ENCODE measurements at regions not wholly inside any gene's neighbourhood (a gene's known extent, or its start where the extent isn't known, plus 50 kb on each side); places are given as distances from the start of the nearest gene placed in this dataset.

- no peaks in the 10 kb centered on the region for H3K27me3 ChIP-seq (ENCODE audit: control insufficient read depth in 1 of 2, insufficient read depth in 1 of 2, low read length in 2 of 2)
- H2BK15ac ChIP-seq (ENCODE audit: low read depth, poor library complexity, severe bottlenecking), result no peak overlapping the region
- no peak overlapping the region for H2AFZ ChIP-seq (ENCODE audit: low read depth, low read length)
- H3K79me1 ChIP-seq (replicated peaks; ENCODE audit: low read length, poor library complexity, severe bottlenecking), result no peaks in the 10 kb centered on the region
- H3K23ac ChIP-seq (ENCODE audit: low read length in 2 of 2), result no peak overlapping the region
- H3K36me3 ChIP-seq (ENCODE audit: control insufficient read depth in 1 of 2, insufficient read depth in 2 of 2, low read depth in 1 of 2, low read length in 2 of 2), result no peaks in the 10 kb centered on the region
- H2AK5ac ChIP-seq (ENCODE audit: low read length, severe bottlenecking), result no peak overlapping the region
- no peaks in the 10 kb centered on the region for H3K9me3 ChIP-seq (ENCODE audit: control insufficient read depth, low read length)
- H3K4me1 ChIP-seq (ENCODE audit: control insufficient read depth, insufficient read depth, low read depth, low read length), result no peaks in the 10 kb centered on the region
- H4K8ac ChIP-seq (ENCODE audit: low read length), result no peak overlapping the region
- no peak overlapping the region for H3K4me2 ChIP-seq (ENCODE audit: low read length, poor library complexity, severe bottlenecking)
- H2BK12ac ChIP-seq (ENCODE audit: low read length in 2 of 2), result no peak overlapping the region
- H3K4ac ChIP-seq (ENCODE audit: low read depth in 1 of 2, low read length in 2 of 2), result no peak overlapping the region
- no peak overlapping the region for H2BK5ac ChIP-seq (ENCODE audit: low read depth, low read length, poor library complexity, severe bottlenecking)
- no peak overlapping the region for H3K14ac ChIP-seq (ENCODE audit: low read length in 2 of 2)
- no peak overlapping the region for H3K27ac ChIP-seq (ENCODE audit: low read length, poor library complexity, severe bottlenecking)
- H2BK120ac ChIP-seq (ENCODE audit: low read depth, low read length), result no peak overlapping the region
- H4K91ac ChIP-seq (ENCODE audit: low read length), result no peak overlapping the region
- no peak overlapping the region for H3K4me3 ChIP-seq (ENCODE audit: insufficient read depth in 1 of 2, low read depth in 1 of 2, low read length in 2 of 2)
- DNase-seq, result no peak
- no CpG with 5 or more reads among the region's 1 CpG for WGBS
- no peak overlapping the region for H3K9ac ChIP-seq (ENCODE audit: low read length)
- no peak overlapping the region for H3K18ac ChIP-seq (ENCODE audit: low read depth in 1 of 2, low read length in 2 of 2)
Observed at GRCh38 chr11:90355200-90355599, 132.4 kb upstream of the CHORDC1 start.

- no peak overlapping the region for H2AK5ac ChIP-seq (ENCODE audit: low read length, severe bottlenecking)
Observed at GRCh38 chr11:90349731-90350130, 126.9 kb upstream of the CHORDC1 start.

GRCh38 chr11:90344546-90344945, 121.7 kb upstream of the CHORDC1 start:
- no peak overlapping the region for H2BK12ac ChIP-seq (ENCODE audit: low read length in 2 of 2)
- no peak overlapping the region for H3K4me3 ChIP-seq (ENCODE audit: insufficient read depth in 1 of 2, low read depth in 1 of 2, low read length in 2 of 2)
- no peak overlapping the region for H4K91ac ChIP-seq (ENCODE audit: low read length)
- no peaks in the 10 kb centered on the region for H3K9me3 ChIP-seq (ENCODE audit: control insufficient read depth, low read length)
- H3K9ac ChIP-seq (ENCODE audit: low read length), result no peak overlapping the region
- no peak overlapping the region for H3K14ac ChIP-seq (ENCODE audit: low read length in 2 of 2)
- no peak overlapping the region for H4K8ac ChIP-seq (ENCODE audit: low read length)
- no peak overlapping the region for H3K27ac ChIP-seq (ENCODE audit: low read length, poor library complexity, severe bottlenecking)
- no peak overlapping the region for H2AK5ac ChIP-seq (ENCODE audit: low read length, severe bottlenecking)
- H2AFZ ChIP-seq (ENCODE audit: low read depth, low read length), result no peak overlapping the region
- H3K4me1 ChIP-seq (ENCODE audit: control insufficient read depth, insufficient read depth, low read depth, low read length), result no peaks in the 10 kb centered on the region
- 82% methylated on average over 4 of the region's 4 CpGs for WGBS
- no peak overlapping the region for H2BK5ac ChIP-seq (ENCODE audit: low read depth, low read length, poor library complexity, severe bottlenecking)
- no peak overlapping the region for H3K4me2 ChIP-seq (ENCODE audit: low read length, poor library complexity, severe bottlenecking)
- no peak overlapping the region for H3K4ac ChIP-seq (ENCODE audit: low read depth in 1 of 2, low read length in 2 of 2)
- no peak overlapping the region for H3K18ac ChIP-seq (ENCODE audit: low read depth in 1 of 2, low read length in 2 of 2)
- H3K23ac ChIP-seq (ENCODE audit: low read length in 2 of 2), result no peak overlapping the region
- no peaks in the 10 kb centered on the region for H3K36me3 ChIP-seq (ENCODE audit: control insufficient read depth in 1 of 2, insufficient read depth in 2 of 2, low read depth in 1 of 2, low read length in 2 of 2)
- H3K27me3 ChIP-seq (ENCODE audit: control insufficient read depth in 1 of 2, insufficient read depth in 1 of 2, low read length in 2 of 2), result no peaks in the 10 kb centered on the region
- H2BK120ac ChIP-seq (ENCODE audit: low read depth, low read length), result no peak overlapping the region
- no peaks in the 10 kb centered on the region for H3K79me1 ChIP-seq (replicated peaks; ENCODE audit: low read length, poor library complexity, severe bottlenecking)
- no peak for DNase-seq
- H2BK15ac ChIP-seq (ENCODE audit: low read depth, poor library complexity, severe bottlenecking), result no peak overlapping the region

More at GRCh38 chr11:90349731-90350130, 126.9 kb upstream of the CHORDC1 start:
- no peaks in the 10 kb centered on the region for H3K36me3 ChIP-seq (ENCODE audit: control insufficient read depth in 1 of 2, insufficient read depth in 2 of 2, low read depth in 1 of 2, low read length in 2 of 2)
- H3K27ac ChIP-seq (ENCODE audit: low read length, poor library complexity, severe bottlenecking), result no peak overlapping the region
- no peak overlapping the region for H3K4me3 ChIP-seq (ENCODE audit: insufficient read depth in 1 of 2, low read depth in 1 of 2, low read length in 2 of 2)
- no peak overlapping the region for H4K8ac ChIP-seq (ENCODE audit: low read length)
- DNase-seq, result no peak
- no peak overlapping the region for H3K18ac ChIP-seq (ENCODE audit: low read depth in 1 of 2, low read length in 2 of 2)
- no peak overlapping the region for H3K4ac ChIP-seq (ENCODE audit: low read depth in 1 of 2, low read length in 2 of 2)
- no peak overlapping the region for H2BK12ac ChIP-seq (ENCODE audit: low read length in 2 of 2)
- H2BK15ac ChIP-seq (ENCODE audit: low read depth, poor library complexity, severe bottlenecking), result no peak overlapping the region
- no peak overlapping the region for H2BK5ac ChIP-seq (ENCODE audit: low read depth, low read length, poor library complexity, severe bottlenecking)
- no peak overlapping the region for H2BK120ac ChIP-seq (ENCODE audit: low read depth, low read length)
- H3K14ac ChIP-seq (ENCODE audit: low read length in 2 of 2), result no peak overlapping the region
- no peaks in the 10 kb centered on the region for H3K27me3 ChIP-seq (ENCODE audit: control insufficient read depth in 1 of 2, insufficient read depth in 1 of 2, low read length in 2 of 2)
- no peaks in the 10 kb centered on the region for H3K4me1 ChIP-seq (ENCODE audit: control insufficient read depth, insufficient read depth, low read depth, low read length)
- no peaks in the 10 kb centered on the region for H3K9me3 ChIP-seq (ENCODE audit: control insufficient read depth, low read length)
- no peaks in the 10 kb centered on the region for H3K79me1 ChIP-seq (replicated peaks; ENCODE audit: low read length, poor library complexity, severe bottlenecking)
- no peak overlapping the region for H3K23ac ChIP-seq (ENCODE audit: low read length in 2 of 2)
- no peak overlapping the region for H2AFZ ChIP-seq (ENCODE audit: low read depth, low read length)
- WGBS, result no CpG with 5 or more reads among the region's 1 CpG
- no peak overlapping the region for H3K4me2 ChIP-seq (ENCODE audit: low read length, poor library complexity, severe bottlenecking)
- no peak overlapping the region for H4K91ac ChIP-seq (ENCODE audit: low read length)
- no peak overlapping the region for H3K9ac ChIP-seq (ENCODE audit: low read length)

GRCh38 chr11:90343673-90344072, 120.8 kb upstream of the CHORDC1 start:
- H3K36me3 ChIP-seq (ENCODE audit: control insufficient read depth in 1 of 2, insufficient read depth in 2 of 2, low read depth in 1 of 2, low read length in 2 of 2), result no peaks in the 10 kb centered on the region
- H3K4ac ChIP-seq (ENCODE audit: low read depth in 1 of 2, low read length in 2 of 2), result no peak overlapping the region
- H3K4me1 ChIP-seq (ENCODE audit: control insufficient read depth, insufficient read depth, low read depth, low read length), result no peaks in the 10 kb centered on the region
- H3K4me2 ChIP-seq (ENCODE audit: low read length, poor library complexity, severe bottlenecking), result no peak overlapping the region
- no peak overlapping the region for H2BK120ac ChIP-seq (ENCODE audit: low read depth, low read length)
- H3K27ac ChIP-seq (ENCODE audit: low read length, poor library complexity, severe bottlenecking), result no peak overlapping the region
- H3K14ac ChIP-seq (ENCODE audit: low read length in 2 of 2), result no peak overlapping the region
- no peak overlapping the region for H3K9ac ChIP-seq (ENCODE audit: low read length)
- no peak overlapping the region for H2BK15ac ChIP-seq (ENCODE audit: low read depth, poor library complexity, severe bottlenecking)
- H4K91ac ChIP-seq (ENCODE audit: low read length), result no peak overlapping the region
- H3K27me3 ChIP-seq (ENCODE audit: control insufficient read depth in 1 of 2, insufficient read depth in 1 of 2, low read length in 2 of 2), result no peaks in the 10 kb centered on the region
- no peak overlapping the region for H4K8ac ChIP-seq (ENCODE audit: low read length)
- H2AFZ ChIP-seq (ENCODE audit: low read depth, low read length), result no peak overlapping the region
- no peaks in the 10 kb centered on the region for H3K9me3 ChIP-seq (ENCODE audit: control insufficient read depth, low read length)
- no peak overlapping the region for H2BK5ac ChIP-seq (ENCODE audit: low read depth, low read length, poor library complexity, severe bottlenecking)
- DNase-seq, result no peak
- H3K18ac ChIP-seq (ENCODE audit: low read depth in 1 of 2, low read length in 2 of 2), result no peak overlapping the region
- H2AK5ac ChIP-seq (ENCODE audit: low read length, severe bottlenecking), result no peak overlapping the region
- WGBS, result 70% methylated on average over 2 of the region's 2 CpGs
- H3K23ac ChIP-seq (ENCODE audit: low read length in 2 of 2), result no peak overlapping the region
- no peaks in the 10 kb centered on the region for H3K79me1 ChIP-seq (replicated peaks; ENCODE audit: low read length, poor library complexity, severe bottlenecking)
- H2BK12ac ChIP-seq (ENCODE audit: low read length in 2 of 2), result no peak overlapping the region
- no peak overlapping the region for H3K4me3 ChIP-seq (ENCODE audit: insufficient read depth in 1 of 2, low read depth in 1 of 2, low read length in 2 of 2)

All from mesenchymal stem cell (in vitro differentiated cells and primary cell).